H9 (cell line): ENCODE measurements at regions not wholly inside any gene's neighbourhood (a gene's known extent, or its start where the extent isn't known, plus 50 kb on each side); places are given as distances from the start of the nearest gene placed in this dataset.

Experiments
- DNase-seq: peaks from one replicate; pipeline ENCODE4 v3.0.0-alpha.2; 2017
- H2AFZ ChIP-seq: one replicate; pipeline ENCODE4 v1.6.1; 2013; ENCODE audit warnings: mild to moderate bottlenecking, low read length, control low read depth, moderate library complexity
- H2AK5ac ChIP-seq: 2 replicates; pipeline ENCODE4 v1.6.1; 2013; ENCODE audit warnings: low read length, control low read depth, mixed read lengths; ENCODE audit not compliant: insufficient read length
- H2BK120ac ChIP-seq: one replicate; pipeline ENCODE4 v1.6.1; 2013; ENCODE audit warnings: low read depth, mild to moderate bottlenecking, low read length, control low read depth, inconsistent platforms; ENCODE audit not compliant: poor library complexity, severe bottlenecking
- H2BK12ac ChIP-seq: 2 replicates; pipeline ENCODE4 v1.6.1; 2013; ENCODE audit warnings: low read length, control low read depth, mixed read lengths, low read depth; ENCODE audit not compliant: insufficient read length
- H2BK15ac ChIP-seq: 2 replicates; pipeline ENCODE4 v1.6.1; 2013; ENCODE audit warnings: low read depth, low read length, control low read depth
- H2BK20ac ChIP-seq: one replicate; pipeline ENCODE4 v1.6.1; 2013; ENCODE audit warnings: low read depth, mild to moderate bottlenecking, low read length, control low read depth, inconsistent platforms; ENCODE audit not compliant: poor library complexity, severe bottlenecking
- H2BK5ac ChIP-seq: 2 replicates; pipeline ENCODE4 v1.6.1; 2013; ENCODE audit warnings: low read length, control low read depth, mixed read lengths; ENCODE audit not compliant: insufficient read length
- H3K14ac ChIP-seq: 2 replicates; pipeline ENCODE4 v1.6.1; 2013; ENCODE audit warnings: low read length, control low read depth; ENCODE audit not compliant: insufficient read depth
- H3K18ac ChIP-seq: 2 replicates; pipeline ENCODE4 v1.6.1; 2013; ENCODE audit warnings: low read depth, mild to moderate bottlenecking, mixed read lengths, low read length, control low read depth; ENCODE audit not compliant: insufficient read length
- H3K23ac ChIP-seq: 2 replicates; pipeline ENCODE4 v1.6.1; 2013; ENCODE audit warnings: low read length, control low read depth, mixed read lengths, low read depth; ENCODE audit not compliant: insufficient read length
- H3K23me2 ChIP-seq: 2 replicates; pipeline ENCODE4 v1.6.1; 2013; ENCODE audit warnings: low read depth, mild to moderate bottlenecking, mixed read lengths, low read length, control low read depth; ENCODE audit not compliant: insufficient read length, poor library complexity, severe bottlenecking
- H3K27ac ChIP-seq: 2 replicates; pipeline ENCODE4 v1.5.1; 2013; ENCODE audit warnings: low read length, control low read depth, mixed read lengths, low read depth; ENCODE audit not compliant: insufficient read length
- H3K27me3 ChIP-seq: 2 replicates; pipeline ENCODE4 v1.6.1; 2013; ENCODE audit warnings: low read length, control low read depth, inconsistent platforms; ENCODE audit not compliant: insufficient read depth
- H3K4ac ChIP-seq: 2 replicates; pipeline ENCODE4 v1.6.1; 2013; ENCODE audit warnings: low read depth, mild to moderate bottlenecking, control low read depth, inconsistent platforms, low read length, moderate library complexity
- H3K4me1 ChIP-seq: 2 replicates; pipeline ENCODE4 v1.6.1; 2013; ENCODE audit warnings: low read length, control low read depth, inconsistent platforms; ENCODE audit not compliant: insufficient read depth
- H3K4me2 ChIP-seq: 2 replicates; pipeline ENCODE4 v1.6.1; 2013; ENCODE audit warnings: low read length, control low read depth, mixed read lengths; ENCODE audit not compliant: insufficient read length, insufficient read depth
- H3K56ac ChIP-seq: 2 replicates; pipeline ENCODE4 v1.6.1; 2013; ENCODE audit warnings: low read depth, mild to moderate bottlenecking, mixed read lengths, low read length, control low read depth; ENCODE audit not compliant: insufficient read length
- H3K79me1 ChIP-seq: 2 replicates; pipeline ENCODE4 v1.6.1; 2013; ENCODE audit warnings: low read depth, mild to moderate bottlenecking, moderate library complexity, low read length, control low read depth, inconsistent platforms; ENCODE audit not compliant: insufficient read depth, poor library complexity, severe bottlenecking
- H3K79me2 ChIP-seq: 2 replicates; pipeline ENCODE4 v1.6.1; 2013; ENCODE audit warnings: low read length, control low read depth, inconsistent platforms; ENCODE audit not compliant: insufficient read depth
- H3K9ac ChIP-seq: 2 replicates; pipeline ENCODE4 v1.6.1; 2013; ENCODE audit warnings: low read length, control low read depth, mixed read lengths; ENCODE audit not compliant: insufficient read length; ENCODE audit errors: extremely low read depth
- H3K9me3 ChIP-seq: one replicate; pipeline ENCODE4 v1.6.1; 2013; ENCODE audit warnings: low read depth, low read length, inconsistent platforms; ENCODE audit not compliant: control insufficient read depth
- H3T11ph ChIP-seq: one replicate; pipeline ENCODE4 v1.6.1; 2013; ENCODE audit warnings: mild to moderate bottlenecking, low read length, control low read depth, inconsistent platforms
- H4K20me1 ChIP-seq: one replicate; pipeline ENCODE4 v1.6.1; 2013; ENCODE audit not compliant: control insufficient read depth, insufficient read length, insufficient read depth
- H4K5ac ChIP-seq: 2 replicates; pipeline ENCODE4 v1.6.1; 2013; ENCODE audit warnings: low read depth, mild to moderate bottlenecking, mixed read lengths, low read length, control low read depth; ENCODE audit not compliant: insufficient read length
- H4K8ac ChIP-seq: replicated peaks from 2 replicates; pipeline ENCODE4 v1.6.1; 2013; ENCODE audit warnings: low read length, control low read depth, mixed read lengths, low read depth; ENCODE audit not compliant: insufficient read length
- H4K91ac ChIP-seq: 2 replicates; pipeline ENCODE4 v1.6.1; 2013; ENCODE audit warnings: low read depth, mild to moderate bottlenecking, moderate library complexity, mixed read lengths, low read length, control low read depth; ENCODE audit not compliant: insufficient read length
- H3K27ac Mint-ChIP-seq, 3 experiments: 2 replicates in 2 of 3; 3 replicates in 1 of 3; pipeline ENCODE4 v1.8.0; 2020 to 2021; ENCODE audit warnings: mixed read lengths in 3 of 3, mild to moderate bottlenecking in 1 of 3, moderate library complexity in 1 of 3
- H3K27me3 Mint-ChIP-seq: 2 replicates; pipeline ENCODE4 v1.8.0; 2021; ENCODE audit warnings: low read depth, mild to moderate bottlenecking, moderate library complexity, mixed read lengths
- H3K36me3 Mint-ChIP-seq, 3 experiments: 2 replicates in 2 of 3; 3 replicates in 1 of 3; pipeline ENCODE4 v1.8.0; 2020 to 2021; ENCODE audit warnings: low read depth in 3 of 3, mixed read lengths in 3 of 3; ENCODE audit not compliant: insufficient read depth in 1 of 3
- H3K4me1 Mint-ChIP-seq, 2 experiments: 2 replicates each; pipeline ENCODE4 v1.8.0; 2020; ENCODE audit warnings: mixed read lengths in 2 of 2
- H3K4me3 Mint-ChIP-seq, 2 experiments: 2 replicates in 1 of 2; 3 replicates in 1 of 2; pipeline ENCODE4 v1.8.0; 2020 to 2021; ENCODE audit warnings: mild to moderate bottlenecking in 2 of 2, mixed read lengths in 2 of 2, moderate library complexity in 1 of 2
- H3K9me3 Mint-ChIP-seq, 2 experiments: 2 replicates in 1 of 2; 3 replicates in 1 of 2; pipeline ENCODE4 v1.8.0; 2020; ENCODE audit warnings: mild to moderate bottlenecking in 2 of 2, mixed read lengths in 2 of 2, moderate library complexity in 1 of 2
- WGBS: extraction: QIAGEN DNeasy Blood & Tissue Kit; methylation state at CpG from one replicate; pipeline ENCODE4 v1.1.7; 2013; ENCODE audit warnings: missing lambda C conversion rate, low lambda C conversion rate, mixed read lengths; ENCODE audit not compliant: insufficient read length; ENCODE audit errors: extremely low coverage; 5-methylcytosine and 5-hydroxymethylcytosine counted together
- TF ChIP-seq, protein P1 (sequence below): fragments of 200-600 bp; sonication (generic); conservative IDR thresholded peaks from 3 replicates; pipeline ENCODE4 v1.8.0; 2021; ENCODE audit warnings: antibody characterized with exemption, mild to moderate bottlenecking

- Histone ChIP-seq H4K91ac (no peak overlapping the region), H3K79me1 (no peaks in the 10 kb centered on the region), H3K18ac (no peak overlapping the region), H3K4me2 (no peak overlapping the region), H3K9me3 (no peaks in the 10 kb centered on the region), H3K56ac (no peak overlapping the region), H3K4me1 (peaks cover 4% of the 10 kb centered on the region; the same call in 1 of the 2 replicates), H3K9ac (no peak overlapping the region), H3T11ph (no peak overlapping the region), H3K79me2 (no peaks in the 10 kb centered on the region), H3K27me3 (no peaks in the 10 kb centered on the region), H3K23ac (no peak overlapping the region), H2AK5ac (no peak overlapping the region), H3K4ac (no peak overlapping the region), H2BK120ac (no peak overlapping the region), H4K5ac (no peak overlapping the region), H3K14ac (no peak overlapping the region), H3K23me2 (no peaks in the 10 kb centered on the region), H2BK5ac (no peak overlapping the region), H2BK12ac (no peak overlapping the region), H3K27ac (no peak overlapping the region), H2BK20ac (no peak overlapping the region), H4K8ac (no peak overlapping the region), H2AFZ (no peak overlapping the region), H4K20me1 (no peaks in the 10 kb centered on the region), H2BK15ac (no peak overlapping the region)
- TF ChIP-seq, protein P1, sequence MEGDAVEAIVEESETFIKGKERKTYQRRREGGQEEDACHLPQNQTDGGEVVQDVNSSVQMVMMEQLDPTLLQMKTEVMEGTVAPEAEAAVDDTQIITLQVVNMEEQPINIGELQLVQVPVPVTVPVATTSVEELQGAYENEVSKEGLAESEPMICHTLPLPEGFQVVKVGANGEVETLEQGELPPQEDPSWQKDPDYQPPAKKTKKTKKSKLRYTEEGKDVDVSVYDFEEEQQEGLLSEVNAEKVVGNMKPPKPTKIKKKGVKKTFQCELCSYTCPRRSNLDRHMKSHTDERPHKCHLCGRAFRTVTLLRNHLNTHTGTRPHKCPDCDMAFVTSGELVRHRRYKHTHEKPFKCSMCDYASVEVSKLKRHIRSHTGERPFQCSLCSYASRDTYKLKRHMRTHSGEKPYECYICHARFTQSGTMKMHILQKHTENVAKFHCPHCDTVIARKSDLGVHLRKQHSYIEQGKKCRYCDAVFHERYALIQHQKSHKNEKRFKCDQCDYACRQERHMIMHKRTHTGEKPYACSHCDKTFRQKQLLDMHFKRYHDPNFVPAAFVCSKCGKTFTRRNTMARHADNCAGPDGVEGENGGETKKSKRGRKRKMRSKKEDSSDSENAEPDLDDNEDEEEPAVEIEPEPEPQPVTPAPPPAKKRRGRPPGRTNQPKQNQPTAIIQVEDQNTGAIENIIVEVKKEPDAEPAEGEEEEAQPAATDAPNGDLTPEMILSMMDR = no peak
- no peak overlapping the region; a peak in 1 of 7 replicates for H3K27ac Mint-ChIP-seq
- H3K4me1 Mint-ChIP-seq = peaks cover 10% of the 10 kb centered on the region in 2 experiments; a peak in 3 of 4 replicates
- H3K27me3 Mint-ChIP-seq = no peaks in the 10 kb centered on the region
- peaks cover 0 to 4% of the 10 kb centered on the region in 2 experiments; a peak in 2 of 5 replicates for H3K9me3 Mint-ChIP-seq
- H3K4me3 Mint-ChIP-seq = no peak overlapping the region
- WGBS = no CpG with 5 or more reads among the region's 5 CpGs
- no peak for DNase-seq
- H3K36me3 Mint-ChIP-seq = no peaks in the 10 kb centered on the region
These were observed 55.3 kb upstream of the SOX4 start for GRCh38 chr6:21538186-21538798.
